Smooth muscle cell (in vitro differentiated cells): ENCODE measurements at regions not wholly inside any gene's neighbourhood (a gene's known extent, or its start where the extent isn't known, plus 50 kb on each side); places are given as distances from the start of the nearest gene placed in this dataset.

Experiments
- DNase-seq: peaks from one replicate; lab custom pipeline; 2025; ENCODE audit not compliant: unreplicated experiment; lab: John Stamatoyannopoulos, UW
- H2AFZ ChIP-seq: fragments of 200-600 bp; sonication (generic); 2 replicates; pipeline ENCODE4 v1.6.0; 2016; ENCODE audit warnings: antibody characterized with exemption, low read depth, mild to moderate bottlenecking
- H3F3A ChIP-seq: fragments of 200-600 bp; sonication (generic); 2 replicates; pipeline ENCODE4 v1.6.0; 2017; ENCODE audit warnings: antibody characterized with exemption, low read depth
- H3K27ac ChIP-seq: fragments of 200-600 bp; sonication (generic); 2 replicates; pipeline ENCODE4 v1.5.1; 2016; ENCODE audit warnings: low read depth, mild to moderate bottlenecking
- H3K27me3 ChIP-seq: fragments of 200-600 bp; sonication (generic); 2 replicates; pipeline ENCODE4 v1.6.1; 2016; ENCODE audit warnings: low read depth, mild to moderate bottlenecking
- H3K36me3 ChIP-seq: fragments of 200-600 bp; sonication (generic); 2 replicates; pipeline ENCODE4 v1.5.1; 2016; ENCODE audit warnings: low read depth
- H3K4me1 ChIP-seq: fragments of 200-600 bp; sonication (generic); 2 replicates; pipeline ENCODE4 v1.5.1; 2016; ENCODE audit warnings: low read depth
- H3K4me2 ChIP-seq: fragments of 200-600 bp; sonication (generic); 2 replicates; pipeline ENCODE4 v1.6.0; 2016; ENCODE audit warnings: mild to moderate bottlenecking
- H3K4me3 ChIP-seq: fragments of 200-600 bp; sonication (generic); 2 replicates; pipeline ENCODE4 v1.5.1; 2016; ENCODE audit warnings: mild to moderate bottlenecking
- H3K79me2 ChIP-seq: fragments of 200-600 bp; sonication (generic); 2 replicates; pipeline ENCODE4 v1.6.0; 2016; ENCODE audit warnings: low read depth, mild to moderate bottlenecking
- H3K9ac ChIP-seq: fragments of 200-600 bp; sonication (generic); 2 replicates; pipeline ENCODE4 v1.6.0; 2016; ENCODE audit warnings: low read depth
- H3K9me3 ChIP-seq: fragments of 200-600 bp; sonication (generic); replicated peaks from 2 replicates; pipeline ENCODE4 v1.5.1; 2016; ENCODE audit warnings: low read depth
- H4K20me1 ChIP-seq: fragments of 200-600 bp; sonication (generic); 2 replicates; pipeline ENCODE4 v1.6.0; 2016; ENCODE audit warnings: low read depth
- WGBS: methylation state at CpG from one replicate; pipeline ENCODE4 v1.1.7; 2016; ENCODE audit warnings: low lambda C conversion rate; 5-methylcytosine and 5-hydroxymethylcytosine counted together
- TF ChIP-seq, protein P1 (sequence below): fragments of 200-600 bp; sonication (generic); IDR thresholded peaks from 2 replicates; pipeline ENCODE4 v1.5.1; 2017; ENCODE audit warnings: borderline replicate concordance, mild to moderate bottlenecking, antibody characterized with exemption; ENCODE audit not compliant: insufficient read depth, poor library complexity, severe bottlenecking

DNA sequence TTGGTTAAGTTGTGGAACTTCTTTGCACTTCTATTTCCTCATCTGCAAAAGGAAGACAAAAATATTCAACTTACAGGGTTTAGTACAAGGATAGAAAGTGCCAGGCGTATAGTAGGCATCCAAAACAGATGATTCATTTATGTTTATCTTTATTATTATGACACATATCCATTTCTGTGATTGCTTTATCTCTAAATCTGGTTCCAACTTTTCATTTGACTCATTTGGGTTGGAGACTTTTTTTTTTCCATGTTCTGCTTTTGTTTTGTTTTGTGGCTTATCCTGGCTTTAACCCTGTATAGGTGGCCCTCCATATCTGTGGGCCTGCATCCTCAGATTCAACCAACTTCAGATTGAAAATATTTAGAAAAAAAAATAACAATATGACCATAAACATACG, 186.7 kb upstream of the SLC24A2 start:
- no peak overlapping the region for H3K4me3 ChIP-seq
- no peaks in the 10 kb centered on the region for H3K27me3 ChIP-seq
- DNase-seq: no peak
- H3F3A ChIP-seq: peaks cover 3% of the 10 kb centered on the region
- H2AFZ ChIP-seq: no peak overlapping the region
- H3K36me3 ChIP-seq: no peaks in the 10 kb centered on the region
- TF ChIP-seq, protein P1, sequence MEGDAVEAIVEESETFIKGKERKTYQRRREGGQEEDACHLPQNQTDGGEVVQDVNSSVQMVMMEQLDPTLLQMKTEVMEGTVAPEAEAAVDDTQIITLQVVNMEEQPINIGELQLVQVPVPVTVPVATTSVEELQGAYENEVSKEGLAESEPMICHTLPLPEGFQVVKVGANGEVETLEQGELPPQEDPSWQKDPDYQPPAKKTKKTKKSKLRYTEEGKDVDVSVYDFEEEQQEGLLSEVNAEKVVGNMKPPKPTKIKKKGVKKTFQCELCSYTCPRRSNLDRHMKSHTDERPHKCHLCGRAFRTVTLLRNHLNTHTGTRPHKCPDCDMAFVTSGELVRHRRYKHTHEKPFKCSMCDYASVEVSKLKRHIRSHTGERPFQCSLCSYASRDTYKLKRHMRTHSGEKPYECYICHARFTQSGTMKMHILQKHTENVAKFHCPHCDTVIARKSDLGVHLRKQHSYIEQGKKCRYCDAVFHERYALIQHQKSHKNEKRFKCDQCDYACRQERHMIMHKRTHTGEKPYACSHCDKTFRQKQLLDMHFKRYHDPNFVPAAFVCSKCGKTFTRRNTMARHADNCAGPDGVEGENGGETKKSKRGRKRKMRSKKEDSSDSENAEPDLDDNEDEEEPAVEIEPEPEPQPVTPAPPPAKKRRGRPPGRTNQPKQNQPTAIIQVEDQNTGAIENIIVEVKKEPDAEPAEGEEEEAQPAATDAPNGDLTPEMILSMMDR: no peak
- H4K20me1 ChIP-seq: no peaks in the 10 kb centered on the region
- no peaks in the 10 kb centered on the region for H3K79me2 ChIP-seq
- no peak overlapping the region for H3K4me2 ChIP-seq
- no peaks in the 10 kb centered on the region for H3K4me1 ChIP-seq
- 88% methylated on average over 2 of the region's 2 CpGs for WGBS
- H3K27ac ChIP-seq: no peak overlapping the region
- H3K9ac ChIP-seq: no peak overlapping the region
- no peaks in the 10 kb centered on the region for H3K9me3 ChIP-seq

DNA sequence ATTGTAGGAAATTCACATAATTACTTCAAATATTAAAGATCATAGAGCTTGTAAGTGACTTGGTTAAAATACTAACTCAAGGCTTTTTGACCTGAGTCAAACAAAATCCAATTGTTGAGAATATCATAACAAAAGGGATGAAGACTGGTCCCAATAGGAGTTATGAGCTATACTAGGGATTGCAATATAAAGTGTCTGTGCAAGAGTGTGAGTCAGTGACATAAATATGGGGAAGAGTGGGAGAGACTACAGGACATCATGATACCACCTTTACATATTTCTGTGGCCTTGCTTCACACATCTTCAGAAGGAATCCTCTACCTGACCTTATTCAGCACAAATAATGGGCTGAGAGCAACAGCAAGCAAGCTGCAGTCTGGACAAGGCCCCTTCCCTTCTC, 180.9 kb upstream of the SLC24A2 start:
- H4K20me1 ChIP-seq: no peaks in the 10 kb centered on the region
- H3K4me2 ChIP-seq: peak overlapping the region; percentile 76
- H3K79me2 ChIP-seq: no peaks in the 10 kb centered on the region
- H3K9me3 ChIP-seq: no peaks in the 10 kb centered on the region
- H3K4me1 ChIP-seq: peaks cover 28% of the 10 kb centered on the region
- peak overlapping the region; percentile 69 for H3K9ac ChIP-seq
- H3F3A ChIP-seq: peaks cover 10% of the 10 kb centered on the region
- no peak overlapping the region for H3K4me3 ChIP-seq
- H3K27ac ChIP-seq: peak overlapping the region; percentile 92
- no peaks in the 10 kb centered on the region for H3K27me3 ChIP-seq
- H2AFZ ChIP-seq: peak overlapping the region; percentile 69
- no peak for DNase-seq
- TF ChIP-seq, protein P1: no peak
- no peaks in the 10 kb centered on the region for H3K36me3 ChIP-seq

DNA sequence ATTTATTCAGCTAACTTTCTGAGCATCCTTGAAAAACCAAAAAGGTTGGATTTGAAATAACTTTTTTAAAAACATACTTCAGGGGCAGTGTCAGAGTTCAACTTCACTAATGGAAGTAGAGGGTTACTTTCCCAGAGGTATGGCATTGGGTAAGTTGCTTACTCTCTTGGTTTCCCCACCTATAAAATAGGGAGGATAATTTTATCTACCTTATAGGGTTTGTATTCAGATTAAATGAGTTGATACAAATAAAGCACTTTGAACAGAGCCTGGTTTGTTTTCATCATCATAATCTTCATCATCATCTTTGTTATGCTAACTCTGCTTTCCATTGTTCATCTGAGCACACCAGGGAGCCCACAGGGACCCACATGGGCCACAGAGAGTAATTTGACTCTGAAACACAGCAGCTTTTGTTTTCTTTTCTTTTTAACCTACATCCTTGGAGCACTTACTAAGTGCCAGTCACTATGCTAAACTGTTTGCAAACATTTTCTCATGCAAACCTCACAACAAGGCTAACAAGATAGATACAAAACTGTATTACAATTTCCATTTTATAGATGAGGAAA, 179.1 kb upstream of the SLC24A2 start:
- Histone ChIP-seq H3K4me3 (no peak overlapping the region), H4K20me1 (no peaks in the 10 kb centered on the region), H3K4me2 (peak overlapping the region; percentile 76), H3K9me3 (no peaks in the 10 kb centered on the region), H3K4me1 (peaks cover 28% of the 10 kb centered on the region), H2AFZ (no peak overlapping the region), H3K9ac (no peak overlapping the region), H3K79me2 (no peaks in the 10 kb centered on the region), H3F3A (peaks cover 10% of the 10 kb centered on the region), H3K27me3 (no peaks in the 10 kb centered on the region), H3K27ac (peak overlapping the region; percentile 92), H3K36me3 (no peaks in the 10 kb centered on the region)
- TF ChIP-seq, protein P1: no peak
- DNase-seq: no peak

DNA sequence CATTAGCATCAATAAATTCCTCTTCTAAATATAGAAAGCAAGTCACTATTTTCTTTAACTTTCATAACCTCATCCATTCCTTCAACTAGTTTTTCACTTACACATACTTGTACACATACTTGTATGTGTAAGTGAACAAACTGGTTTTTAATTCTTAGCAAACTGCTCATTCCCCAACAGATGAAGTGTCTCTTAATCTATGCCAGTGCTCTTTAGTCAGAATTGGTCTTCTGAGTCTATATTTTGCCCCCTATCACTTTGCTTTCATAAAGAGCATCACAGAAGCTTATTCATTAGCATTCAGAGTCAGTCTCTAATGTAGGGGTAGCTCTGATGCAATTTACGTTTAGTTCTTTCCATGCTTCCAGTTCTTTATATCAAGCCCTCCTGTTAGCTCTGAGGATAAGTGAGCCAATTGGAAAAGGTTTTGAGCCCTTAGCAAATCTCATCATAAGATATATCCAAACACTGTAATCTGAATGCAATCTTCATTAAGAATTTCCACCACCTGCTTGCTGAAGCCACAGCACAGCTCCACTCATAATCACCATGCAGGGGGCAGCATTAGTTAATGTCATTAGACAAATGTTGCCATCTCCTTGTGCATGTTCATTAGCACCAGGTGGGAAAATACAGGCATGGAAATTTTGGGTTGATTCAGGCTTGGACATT, 178.5 kb upstream of the SLC24A2 start:
- Histone ChIP-seq H3K4me3 (no peak overlapping the region), H3K27me3 (no peaks in the 10 kb centered on the region), H3K27ac (no peak overlapping the region), H3F3A (peaks cover 10% of the 10 kb centered on the region), H2AFZ (no peak overlapping the region), H4K20me1 (no peaks in the 10 kb centered on the region), H3K4me1 (peaks cover 28% of the 10 kb centered on the region), H3K4me2 (peak overlapping the region; percentile 76), H3K36me3 (no peaks in the 10 kb centered on the region), H3K9ac (no peak overlapping the region), H3K79me2 (no peaks in the 10 kb centered on the region), H3K9me3 (no peaks in the 10 kb centered on the region)
- TF ChIP-seq, protein P1: no peak
- 82% methylated on average over 1 of the region's 1 CpG for WGBS
- no peak for DNase-seq
